CD8-positive, alpha-beta memory T cell (primary cell): ENCODE measurements at regions not wholly inside any gene's neighbourhood (a gene's known extent, or its start where the extent isn't known, plus 50 kb on each side); places are given as distances from the start of the nearest gene placed in this dataset.

Experiments used
- CTCF ChIA-PET: fragments of 350-600 bp; sonication (Branson Sonifier 250); formaldehyde crosslinking; loops from one replicate; lab custom pipeline; 2021; ENCODE audit warnings: antibody characterized with exemption; lab: Charles Lee
- POLR2A ChIA-PET: fragments of 350-600 bp; sonication (Branson Sonifier 250); formaldehyde crosslinking; loops from one replicate; lab custom pipeline; 2021; ENCODE audit warnings: antibody characterized with exemption; lab: Charles Lee
- DNase-seq, 5 donors: peaks; one replicate each; pipeline versions ENCODE4 v3.0.0 to v3.0.0-alpha.2; 2020 to 2022; ENCODE audit warnings: mixed read lengths in 1 of 5
- H3K27ac ChIP-seq: one replicate; pipeline ENCODE4 v1.7.0; 2013; ENCODE audit warnings: low read depth, mild to moderate bottlenecking, low read length, moderate library complexity
- H3K27me3 ChIP-seq: 2 replicates; pipeline ENCODE4 v1.7.0; 2013; ENCODE audit warnings: low read length, mild to moderate bottlenecking; ENCODE audit not compliant: insufficient read depth, poor library complexity, severe bottlenecking
- H3K36me3 ChIP-seq: 2 replicates; pipeline ENCODE4 v1.7.0; 2013; ENCODE audit warnings: mild to moderate bottlenecking, low read length, moderate library complexity; ENCODE audit not compliant: insufficient read depth
- H3K4me1 ChIP-seq: 2 replicates; pipeline ENCODE4 v1.7.0; 2013; ENCODE audit warnings: mild to moderate bottlenecking, low read length, moderate library complexity; ENCODE audit not compliant: insufficient read depth
- H3K4me3 ChIP-seq: 2 replicates; pipeline ENCODE4 v1.7.0; 2013; ENCODE audit warnings: mild to moderate bottlenecking, low read length
- H3K9me3 ChIP-seq: 2 replicates; pipeline ENCODE4 v1.7.0; 2013; ENCODE audit warnings: mild to moderate bottlenecking, low read length
- H3K27ac Mint-ChIP-seq, 8 donors: one replicate each; pipeline ENCODE4 v1.8.0; 2020 to 2021; ENCODE audit warnings: mixed read lengths in 8 of 8, mild to moderate bottlenecking in 6 of 8, inconsistent platforms in 3 of 8, moderate library complexity in 3 of 8
- H3K27me3 Mint-ChIP-seq, 2 donors: one replicate each; pipeline ENCODE4 v1.8.0; 2020 to 2021; ENCODE audit warnings: mixed read lengths in 2 of 2, mild to moderate bottlenecking in 1 of 2, moderate library complexity in 1 of 2
- H3K36me3 Mint-ChIP-seq, 3 donors: one replicate each; pipeline ENCODE4 v1.8.0; 2020 to 2021; ENCODE audit warnings: mixed read lengths in 3 of 3, inconsistent platforms in 1 of 3, mild to moderate bottlenecking in 1 of 3
- H3K4me1 Mint-ChIP-seq, 3 donors: one replicate each; pipeline ENCODE4 v1.8.0; 2020 to 2021; ENCODE audit warnings: mixed read lengths in 3 of 3, inconsistent platforms in 1 of 3, mild to moderate bottlenecking in 1 of 3
- H3K4me3 Mint-ChIP-seq, 7 donors: one replicate each; pipeline ENCODE4 v1.8.0; 2020 to 2021; ENCODE audit warnings: mixed read lengths in 7 of 7, mild to moderate bottlenecking in 6 of 7, moderate library complexity in 4 of 7, inconsistent platforms in 2 of 7
- H3K9me3 Mint-ChIP-seq, 5 donors: one replicate each; pipeline ENCODE4 v1.8.0; 2020 to 2022; ENCODE audit warnings: mixed read lengths in 5 of 5, mild to moderate bottlenecking in 3 of 5, moderate library complexity in 2 of 5, inconsistent platforms in 1 of 5

DNA sequence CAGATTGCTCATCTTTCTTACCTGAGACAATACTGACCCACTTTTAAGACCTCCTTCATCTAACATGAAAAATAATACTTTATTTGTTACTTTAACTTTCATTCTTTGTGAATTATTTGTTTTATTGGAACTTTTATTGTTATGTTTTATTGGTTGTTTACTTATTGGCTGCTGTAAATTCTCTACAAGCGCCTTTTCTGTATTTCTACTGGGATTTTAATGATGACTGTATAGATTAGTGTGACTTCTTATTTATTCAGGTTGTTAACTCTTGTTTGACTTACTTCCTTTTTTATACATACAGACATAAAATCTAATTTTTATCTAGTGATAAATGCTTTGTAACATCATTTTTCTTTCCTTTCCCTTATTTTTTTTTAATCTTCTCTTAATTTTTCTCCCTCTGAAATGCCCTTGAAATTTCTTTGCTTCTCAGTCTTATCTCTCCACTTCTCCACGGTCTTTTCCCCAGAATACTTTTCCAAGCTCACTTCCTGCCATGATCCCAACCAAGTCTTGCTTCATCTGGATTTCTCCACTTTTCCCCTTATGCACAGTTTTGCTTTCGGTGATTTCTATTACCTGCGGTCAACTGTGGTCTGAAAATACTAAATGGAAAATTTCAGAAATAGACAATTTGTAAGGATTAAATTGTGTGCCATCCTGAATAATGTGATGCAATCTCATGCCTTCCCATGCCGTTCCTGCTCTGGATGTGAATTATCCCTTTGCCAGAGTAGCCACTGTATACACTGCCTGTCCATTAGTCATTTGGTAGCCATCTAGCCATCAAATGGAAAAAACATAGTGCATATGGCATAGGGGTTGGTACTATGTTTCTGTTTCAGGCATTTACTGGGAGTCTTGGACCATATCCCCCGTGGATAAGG is 265.9 kb downstream of the PRL start:
- H3K4me1 ChIP-seq, result no peaks in the 10 kb centered on the region
- H3K9me3 ChIP-seq, result no peaks in the 10 kb centered on the region
- DNase-seq, result no peak
- Mint-ChIP-seq H3K4me3 (no peak overlapping the region), H3K27ac (peak overlapping the region in 1 of 8 donors; percentile 21), H3K4me1 (peaks cover 0 to 4% (median 0%) of the 10 kb centered on the region in 3 donors), H3K36me3 (no peaks in the 10 kb centered on the region), H3K9me3 (peaks cover 0 to 10% (median 6%) of the 10 kb centered on the region in 5 donors), H3K27me3 (peaks cover 0 to 3% of the 10 kb centered on the region in 2 donors)
- H3K36me3 ChIP-seq, result no peaks in the 10 kb centered on the region
- H3K4me3 ChIP-seq, result no peak overlapping the region
- CTCF ChIA-PET, result no interaction called here
- POLR2A ChIA-PET, result no interaction called here
- H3K27me3 ChIP-seq, result no peaks in the 10 kb centered on the region
- no peak overlapping the region for H3K27ac ChIP-seq

DNA sequence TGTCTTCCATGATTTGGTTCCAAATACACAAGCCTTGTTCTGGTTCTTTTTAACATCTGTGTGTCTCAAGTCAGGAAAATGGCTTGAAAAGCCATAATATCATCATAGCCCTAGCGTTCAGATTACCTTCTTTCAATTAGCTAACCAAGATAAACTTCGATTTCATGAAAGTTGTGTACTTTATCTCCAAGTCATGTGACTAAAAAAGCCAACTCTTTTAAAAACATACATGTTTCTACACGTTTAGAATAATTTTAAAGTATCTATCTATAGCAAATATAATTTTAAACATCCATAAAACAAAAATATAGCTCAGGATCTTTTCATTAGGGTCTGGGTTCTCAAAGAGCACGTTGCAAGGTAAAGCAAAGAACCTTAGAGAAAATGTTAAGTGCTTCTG is 261.1 kb downstream of the PRL start:
- no peak overlapping the region for H3K4me3 ChIP-seq
- ChIA-PET POLR2A (no interaction called here), CTCF (no interaction called here)
- no peak for DNase-seq
- Mint-ChIP-seq H3K9me3 (peaks cover 8 to 14% (median 10%) of the 10 kb centered on the region in 5 donors), H3K4me3 (no peak overlapping the region), H3K27ac (no peak overlapping the region), H3K36me3 (no peaks in the 10 kb centered on the region), H3K4me1 (no peaks in the 10 kb centered on the region), H3K27me3 (peaks cover 0 to 3% of the 10 kb centered on the region in 2 donors)
- H3K27me3 ChIP-seq, result no peaks in the 10 kb centered on the region
- H3K36me3 ChIP-seq, result no peaks in the 10 kb centered on the region
- H3K4me1 ChIP-seq, result no peaks in the 10 kb centered on the region
- no peaks in the 10 kb centered on the region for H3K9me3 ChIP-seq
- no peak overlapping the region for H3K27ac ChIP-seq

DNA sequence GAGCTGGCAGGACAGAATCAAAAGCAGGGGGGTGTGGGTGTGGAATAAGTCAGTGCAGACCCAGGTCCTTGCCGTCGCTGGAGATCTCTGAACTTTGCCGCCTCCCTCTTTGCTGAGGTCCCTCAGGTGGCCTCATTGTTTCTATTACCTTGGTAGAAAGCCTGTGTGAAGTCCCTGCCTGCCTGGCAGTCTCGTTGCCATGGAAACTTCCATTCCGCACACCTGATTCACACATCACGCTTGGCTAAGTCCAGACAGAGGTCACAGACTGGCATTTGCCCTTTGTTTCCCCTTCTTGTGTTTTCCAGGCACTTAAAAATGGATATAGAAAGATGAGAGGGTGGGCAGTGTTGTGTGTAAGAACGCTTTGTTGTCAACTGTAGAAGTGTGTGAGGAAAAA is 260.6 kb downstream of the PRL start:
- peaks cover 0 to 4% of the 10 kb centered on the region in 2 donors for H3K27me3 Mint-ChIP-seq
- DNase-seq, result no peak
- peaks cover 8 to 17% (median 10%) of the 10 kb centered on the region in 5 donors for H3K9me3 Mint-ChIP-seq
- Histone ChIP-seq H3K27me3 (no peaks in the 10 kb centered on the region), H3K27ac (no peak overlapping the region), H3K4me1 (no peaks in the 10 kb centered on the region), H3K4me3 (no peak overlapping the region), H3K9me3 (no peaks in the 10 kb centered on the region), H3K36me3 (no peaks in the 10 kb centered on the region)
- ChIA-PET POLR2A (no interaction called here), CTCF (no interaction called here)
- H3K36me3 Mint-ChIP-seq, result no peaks in the 10 kb centered on the region
- H3K27ac Mint-ChIP-seq, result no peak overlapping the region
- H3K4me3 Mint-ChIP-seq, result no peak overlapping the region
- H3K4me1 Mint-ChIP-seq, result no peaks in the 10 kb centered on the region

DNA sequence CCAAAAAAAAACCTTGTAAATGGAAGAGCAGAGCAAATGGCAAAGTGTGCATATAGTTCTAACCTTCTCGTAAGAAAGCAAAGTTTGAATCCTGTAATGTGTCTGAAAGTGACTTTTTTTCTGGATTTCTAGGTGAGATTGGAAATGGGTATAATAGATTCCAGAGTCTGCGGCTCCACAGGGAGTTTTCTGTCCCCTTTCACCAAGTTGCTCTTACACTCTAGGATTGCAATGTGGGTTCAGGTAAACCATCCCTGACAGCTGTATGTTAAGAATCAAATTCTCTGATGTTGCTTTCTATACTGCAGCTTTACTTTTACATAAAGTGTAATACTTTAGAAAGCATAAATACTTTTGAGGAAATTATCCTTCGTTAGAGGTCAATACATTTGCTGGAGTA is 260.1 kb downstream of the PRL start:
- no peak overlapping the region for H3K27ac ChIP-seq
- H3K9me3 ChIP-seq, result no peaks in the 10 kb centered on the region
- no peaks in the 10 kb centered on the region for H3K4me1 ChIP-seq
- no peak overlapping the region for H3K4me3 ChIP-seq
- Mint-ChIP-seq H3K9me3 (peaks cover 8 to 17% (median 10%) of the 10 kb centered on the region in 5 donors), H3K27me3 (peaks cover 0 to 4% of the 10 kb centered on the region in 2 donors), H3K4me3 (no peak overlapping the region), H3K4me1 (no peaks in the 10 kb centered on the region), H3K27ac (no peak overlapping the region), H3K36me3 (no peaks in the 10 kb centered on the region)
- CTCF ChIA-PET, result no interaction called here
- no peak for DNase-seq
- POLR2A ChIA-PET, result no interaction called here
- no peaks in the 10 kb centered on the region for H3K27me3 ChIP-seq
- no peaks in the 10 kb centered on the region for H3K36me3 ChIP-seq

DNA sequence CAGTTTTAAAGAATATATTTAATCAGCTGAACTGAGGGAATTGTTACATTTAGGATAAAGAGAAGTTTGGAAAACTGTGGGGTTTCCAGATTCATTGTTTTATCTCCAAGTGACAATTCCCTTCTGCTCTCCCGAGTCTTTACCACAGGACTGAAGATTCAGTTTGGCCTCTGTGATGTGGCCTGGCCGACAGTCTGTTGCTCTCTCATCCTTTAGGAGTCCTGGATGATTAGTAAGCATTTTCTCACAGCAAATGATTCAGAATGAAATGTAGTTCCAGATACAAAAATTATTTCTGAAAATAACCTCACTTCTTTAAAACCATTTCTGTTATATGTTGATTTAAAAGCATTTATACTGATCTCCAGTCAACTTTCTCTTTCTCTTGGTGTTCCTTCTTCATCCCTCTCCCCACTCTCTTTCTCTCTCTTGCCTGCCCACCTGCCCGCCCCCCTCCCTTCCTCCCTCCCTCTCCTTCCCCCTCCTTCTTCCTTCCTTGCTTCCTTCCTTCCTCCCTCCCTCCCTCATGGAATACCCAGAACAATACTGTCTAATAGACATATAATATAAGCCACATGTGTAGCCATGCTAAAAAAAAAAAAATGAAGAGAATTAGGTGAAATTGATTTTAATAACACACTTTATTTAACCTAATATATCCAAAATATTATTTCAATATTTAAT is 254.9 kb downstream of the PRL start:
- peaks cover 4 to 16% (median 8%) of the 10 kb centered on the region in 5 donors for H3K9me3 Mint-ChIP-seq
- Histone ChIP-seq H3K4me1 (no peaks in the 10 kb centered on the region), H3K27ac (no peak overlapping the region), H3K9me3 (no peaks in the 10 kb centered on the region), H3K36me3 (no peaks in the 10 kb centered on the region), H3K27me3 (no peaks in the 10 kb centered on the region), H3K4me3 (no peak overlapping the region)
- no peaks in the 10 kb centered on the region for H3K36me3 Mint-ChIP-seq
- POLR2A ChIA-PET, result no interaction called here
- no peaks in the 10 kb centered on the region for H3K4me1 Mint-ChIP-seq
- no peak overlapping the region for H3K27ac Mint-ChIP-seq
- peaks cover 0 to 1% of the 10 kb centered on the region in 2 donors for H3K27me3 Mint-ChIP-seq
- no peak for DNase-seq
- H3K4me3 Mint-ChIP-seq, result no peak overlapping the region
- CTCF ChIA-PET, result no interaction called here

DNA sequence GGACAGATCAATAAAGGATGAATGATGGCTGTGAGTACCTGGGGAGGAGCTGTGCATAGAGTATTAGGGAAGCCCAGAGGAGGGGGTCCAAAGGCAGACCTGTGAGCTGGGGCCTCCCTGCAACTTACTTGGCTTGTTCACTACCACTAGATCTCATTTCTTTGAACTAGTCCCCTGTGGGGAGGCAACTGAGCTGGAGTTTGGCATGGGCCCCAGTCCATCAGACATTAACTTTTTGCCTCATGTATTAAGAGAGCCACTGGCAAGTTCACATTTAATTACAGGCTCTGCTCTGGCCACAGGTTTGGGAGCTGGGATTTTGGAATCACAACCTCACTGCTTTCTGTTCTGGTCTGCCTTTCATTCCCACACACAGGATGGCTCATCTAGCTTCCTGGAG is 254.1 kb downstream of the PRL start:
- POLR2A ChIA-PET, result no interaction called here
- no peaks in the 10 kb centered on the region for H3K36me3 Mint-ChIP-seq
- H3K27ac ChIP-seq, result no peak overlapping the region

DNA sequence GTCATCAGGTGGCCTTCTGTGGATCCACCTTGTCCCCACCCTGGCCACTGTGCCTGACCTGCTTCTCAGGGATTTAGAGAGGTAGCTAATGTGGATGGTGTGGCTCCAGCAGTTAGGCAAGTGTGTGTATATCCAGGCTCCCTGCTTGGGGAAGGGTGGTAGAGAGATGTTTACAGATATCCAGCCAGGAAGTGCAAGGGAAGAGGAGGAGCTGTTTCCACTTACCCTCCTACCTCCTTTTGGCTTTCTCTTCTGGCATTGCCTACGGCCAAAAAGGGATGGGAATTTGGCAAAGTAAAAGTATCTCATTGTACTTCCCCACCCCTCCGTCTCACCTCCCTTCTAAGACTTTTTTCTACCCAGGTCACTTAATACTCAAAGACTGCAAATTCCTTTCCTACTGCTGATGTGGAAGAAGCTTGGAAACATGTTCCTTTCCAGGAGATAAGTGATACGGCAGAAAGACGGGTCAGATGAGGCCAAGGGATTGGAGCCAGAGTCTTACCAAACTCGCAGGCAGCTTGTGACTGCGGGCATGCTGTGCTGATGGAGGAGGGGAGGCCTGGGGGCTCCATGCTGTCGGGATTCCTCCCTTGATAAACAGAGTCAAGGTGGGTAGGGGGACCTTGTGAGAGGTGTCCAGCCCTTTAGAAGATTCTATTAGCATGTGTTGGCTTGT is 253.4 kb downstream of the PRL start:
- no peak overlapping the region for H3K27ac ChIP-seq
- POLR2A ChIA-PET, result no interaction called here
- H3K9me3 Mint-ChIP-seq, result peaks cover 4 to 16% (median 7%) of the 10 kb centered on the region in 5 donors
- no peaks in the 10 kb centered on the region for H3K4me1 Mint-ChIP-seq
- no peak overlapping the region for H3K27ac Mint-ChIP-seq
- H3K36me3 Mint-ChIP-seq, result no peaks in the 10 kb centered on the region
- no peak overlapping the region for H3K4me3 ChIP-seq
- H3K36me3 ChIP-seq, result no peaks in the 10 kb centered on the region
- CTCF ChIA-PET, result no interaction called here
- H3K27me3 ChIP-seq, result no peaks in the 10 kb centered on the region
- H3K27me3 Mint-ChIP-seq, result peaks cover 0 to 1% of the 10 kb centered on the region in 2 donors
- no peak for DNase-seq
- H3K4me3 Mint-ChIP-seq, result no peak overlapping the region
- H3K4me1 ChIP-seq, result no peaks in the 10 kb centered on the region
- H3K9me3 ChIP-seq, result no peaks in the 10 kb centered on the region

More for the DNA sequence above, 254.1 kb downstream of the PRL start:
- Histone ChIP-seq H3K4me1 (no peaks in the 10 kb centered on the region), H3K9me3 (no peaks in the 10 kb centered on the region), H3K36me3 (no peaks in the 10 kb centered on the region), H3K27me3 (no peaks in the 10 kb centered on the region), H3K4me3 (no peak overlapping the region)
- no peak overlapping the region for H3K4me3 Mint-ChIP-seq
- DNase-seq, result no peak
- CTCF ChIA-PET, result no interaction called here
- H3K27me3 Mint-ChIP-seq, result peaks cover 0 to 1% of the 10 kb centered on the region in 2 donors
- no peaks in the 10 kb centered on the region for H3K4me1 Mint-ChIP-seq
- no peak overlapping the region for H3K27ac Mint-ChIP-seq
- H3K9me3 Mint-ChIP-seq, result peaks cover 4 to 16% (median 7%) of the 10 kb centered on the region in 5 donors
